Neural crest cell (in vitro differentiated cells): ENCODE measurements at regions not wholly inside any gene's neighbourhood (a gene's known extent, or its start where the extent isn't known, plus 50 kb on each side); places are given as distances from the start of the nearest gene placed in this dataset.

Experiments used
- DNase-seq: peaks from one replicate; pipeline ENCODE4 v3.0.0; 2021; ENCODE audit warnings: low read depth, mixed read lengths, low spot score
- H3K27ac Mint-ChIP-seq: one replicate; pipeline ENCODE4 v1.8.0; 2021; ENCODE audit warnings: mild to moderate bottlenecking, mixed read lengths; ENCODE audit not compliant: unreplicated experiment
- H3K27me3 Mint-ChIP-seq: 2 replicates; pipeline ENCODE4 v1.8.0; 2021; ENCODE audit warnings: low read depth, mild to moderate bottlenecking, mixed read lengths
- H3K36me3 Mint-ChIP-seq: 2 replicates; pipeline ENCODE4 v1.8.0; 2021; ENCODE audit warnings: low read depth, mild to moderate bottlenecking, mixed read lengths
- H3K4me1 Mint-ChIP-seq: 2 replicates; pipeline ENCODE4 v1.8.0; 2021; ENCODE audit warnings: mixed read lengths
- H3K4me3 Mint-ChIP-seq: one replicate; pipeline ENCODE4 v1.8.0; 2021; ENCODE audit warnings: mild to moderate bottlenecking, mixed read lengths
- H3K9me3 Mint-ChIP-seq: 2 replicates; pipeline ENCODE4 v1.8.0; 2021; ENCODE audit warnings: mixed read lengths
- TF ChIP-seq, protein P1 (sequence below): fragments of 200-600 bp; sonication (generic); conservative IDR thresholded peaks from 2 replicates; pipeline ENCODE4 v1.5.0; 2021; ENCODE audit warnings: antibody characterized with exemption, mild to moderate bottlenecking

DNA sequence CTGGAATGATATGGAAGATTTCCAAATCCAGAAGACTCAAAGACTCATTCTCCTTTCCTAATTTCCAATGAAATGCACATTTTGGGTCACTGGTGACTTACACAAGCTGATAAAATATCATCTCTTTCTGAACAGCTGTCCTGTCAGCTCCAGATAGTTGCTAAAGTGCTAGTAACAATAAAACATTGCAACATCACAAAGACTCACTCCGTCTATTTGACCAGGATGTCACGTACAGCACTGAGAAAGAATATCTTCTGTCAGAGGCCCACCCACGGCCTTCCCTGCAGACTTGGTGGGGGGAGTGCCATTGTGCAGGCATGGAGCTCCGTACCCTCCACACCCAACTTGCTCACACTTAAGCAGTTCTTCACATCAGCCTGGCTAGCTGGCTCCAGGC is 78.9 kb upstream of the EGR2 start:
- DNase-seq, result no peak
- Mint-ChIP-seq H3K4me1 (peaks cover 36% of the 10 kb centered on the region), H3K36me3 (no peaks in the 10 kb centered on the region), H3K27me3 (no peaks in the 10 kb centered on the region), H3K27ac (no peak overlapping the region), H3K9me3 (peaks cover 6% of the 10 kb centered on the region), H3K4me3 (no peak overlapping the region)
- TF ChIP-seq, protein P1, sequence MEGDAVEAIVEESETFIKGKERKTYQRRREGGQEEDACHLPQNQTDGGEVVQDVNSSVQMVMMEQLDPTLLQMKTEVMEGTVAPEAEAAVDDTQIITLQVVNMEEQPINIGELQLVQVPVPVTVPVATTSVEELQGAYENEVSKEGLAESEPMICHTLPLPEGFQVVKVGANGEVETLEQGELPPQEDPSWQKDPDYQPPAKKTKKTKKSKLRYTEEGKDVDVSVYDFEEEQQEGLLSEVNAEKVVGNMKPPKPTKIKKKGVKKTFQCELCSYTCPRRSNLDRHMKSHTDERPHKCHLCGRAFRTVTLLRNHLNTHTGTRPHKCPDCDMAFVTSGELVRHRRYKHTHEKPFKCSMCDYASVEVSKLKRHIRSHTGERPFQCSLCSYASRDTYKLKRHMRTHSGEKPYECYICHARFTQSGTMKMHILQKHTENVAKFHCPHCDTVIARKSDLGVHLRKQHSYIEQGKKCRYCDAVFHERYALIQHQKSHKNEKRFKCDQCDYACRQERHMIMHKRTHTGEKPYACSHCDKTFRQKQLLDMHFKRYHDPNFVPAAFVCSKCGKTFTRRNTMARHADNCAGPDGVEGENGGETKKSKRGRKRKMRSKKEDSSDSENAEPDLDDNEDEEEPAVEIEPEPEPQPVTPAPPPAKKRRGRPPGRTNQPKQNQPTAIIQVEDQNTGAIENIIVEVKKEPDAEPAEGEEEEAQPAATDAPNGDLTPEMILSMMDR, result no peak

DNA sequence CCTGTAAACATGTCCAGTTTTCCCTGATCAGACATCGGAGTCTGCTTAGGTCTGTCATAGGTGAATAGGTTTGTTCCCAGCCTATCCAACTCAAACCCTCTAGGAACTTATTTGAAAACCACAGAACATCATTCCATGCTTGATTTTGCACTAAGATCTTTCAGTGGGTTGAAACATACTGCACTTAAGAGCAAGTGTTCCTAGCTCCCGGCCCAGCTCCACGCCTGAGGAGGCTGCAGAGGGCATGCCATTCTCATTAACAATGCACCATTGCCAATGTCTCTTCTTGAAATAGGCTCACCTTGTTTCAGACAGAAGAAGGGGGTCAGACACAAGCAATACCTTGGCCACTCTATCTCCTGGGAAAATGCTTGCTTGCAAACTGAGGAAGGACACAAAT is 78.0 kb upstream of the EGR2 start:
- no peaks in the 10 kb centered on the region for H3K27me3 Mint-ChIP-seq
- DNase-seq, result no peak
- H3K4me1 Mint-ChIP-seq, result peaks cover 36% of the 10 kb centered on the region
- no peak overlapping the region for H3K27ac Mint-ChIP-seq
- H3K4me3 Mint-ChIP-seq, result no peak overlapping the region
- H3K9me3 Mint-ChIP-seq, result peaks cover 6% of the 10 kb centered on the region
- TF ChIP-seq, protein P1, result no peak
- H3K36me3 Mint-ChIP-seq, result no peaks in the 10 kb centered on the region

DNA sequence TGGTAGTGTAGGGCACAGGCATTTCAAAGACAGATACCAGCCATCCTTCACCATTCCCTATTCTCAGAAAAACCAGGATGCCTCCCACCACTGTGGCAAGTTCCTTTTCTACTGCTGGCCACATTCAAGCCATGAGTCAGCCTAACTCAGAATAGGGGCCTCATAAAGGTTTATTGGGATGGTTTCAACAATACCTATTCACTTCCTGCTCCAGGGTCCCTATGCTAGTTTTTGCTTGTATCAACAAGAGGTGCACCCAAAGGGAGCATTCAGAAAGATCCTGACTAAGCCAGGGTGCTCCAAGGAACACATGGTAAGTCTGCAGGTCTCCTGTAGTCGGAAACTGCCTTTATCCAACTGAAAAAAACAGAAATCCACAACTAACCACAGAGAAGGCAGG is 76.9 kb upstream of the EGR2 start:
- TF ChIP-seq, protein P1, result no peak
- H3K4me1 Mint-ChIP-seq, result peaks cover 36% of the 10 kb centered on the region
- no peaks in the 10 kb centered on the region for H3K27me3 Mint-ChIP-seq
- no peaks in the 10 kb centered on the region for H3K36me3 Mint-ChIP-seq
- no peak overlapping the region for H3K27ac Mint-ChIP-seq
- H3K9me3 Mint-ChIP-seq, result peaks cover 10% of the 10 kb centered on the region
- DNase-seq, result no peak
- H3K4me3 Mint-ChIP-seq, result no peak overlapping the region

DNA sequence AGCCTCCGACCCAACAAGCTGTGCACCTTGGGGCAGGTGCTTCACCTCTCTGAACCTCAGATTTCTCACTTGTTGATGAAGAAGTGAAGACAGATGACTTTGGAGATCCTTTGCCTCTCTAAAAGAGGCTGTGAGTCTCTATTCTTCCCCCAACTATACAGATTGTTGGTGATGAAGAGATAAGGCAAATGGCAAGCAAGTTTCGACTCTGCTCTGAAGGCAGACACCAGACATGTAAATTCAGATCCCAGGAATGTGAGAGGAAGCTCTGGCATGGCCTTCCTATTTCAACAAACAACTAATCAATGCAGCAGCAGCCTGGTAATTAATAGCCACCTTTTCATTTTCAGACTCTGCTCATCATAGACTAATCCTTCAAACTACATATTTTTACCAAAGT is 74.2 kb upstream of the EGR2 start:
- DNase-seq, result no peak
- H3K27ac Mint-ChIP-seq, result no peak overlapping the region

GRCh38 chr10:62887642-62888041 is 71.5 kb upstream of the EGR2 start:
- H3K4me1 Mint-ChIP-seq, result peaks cover 39% of the 10 kb centered on the region
- H3K27me3 Mint-ChIP-seq, result no peaks in the 10 kb centered on the region
- no peaks in the 10 kb centered on the region for H3K36me3 Mint-ChIP-seq
- TF ChIP-seq, protein P1, result no peak
- H3K4me3 Mint-ChIP-seq, result no peak overlapping the region
- H3K27ac Mint-ChIP-seq, result no peak overlapping the region
- H3K9me3 Mint-ChIP-seq, result peaks cover 8% of the 10 kb centered on the region
- no peak for DNase-seq

More for the DNA sequence above, 74.2 kb upstream of the EGR2 start:
- TF ChIP-seq, protein P1, result no peak
- peaks cover 10% of the 10 kb centered on the region for H3K9me3 Mint-ChIP-seq
- H3K4me1 Mint-ChIP-seq, result peaks cover 47% of the 10 kb centered on the region
- no peaks in the 10 kb centered on the region for H3K27me3 Mint-ChIP-seq
- no peaks in the 10 kb centered on the region for H3K36me3 Mint-ChIP-seq
- H3K4me3 Mint-ChIP-seq, result no peak overlapping the region
